GM23248 (cell line): ENCODE measurements at regions not wholly inside any gene's neighbourhood (a gene's known extent, or its start where the extent isn't known, plus 50 kb on each side); places are given as distances from the start of the nearest gene placed in this dataset.

ENCODE experiments used
- EZH2 ChIP-seq: fragments of 200-600 bp; sonication (generic); IDR thresholded peaks from 2 replicates; pipeline ENCODE4 v1.6.1; 2018; ENCODE audit warnings: antibody characterized with exemption, mild to moderate bottlenecking; ENCODE audit not compliant: insufficient read depth, poor library complexity, severe bottlenecking
- EZH2phosphoT487 ChIP-seq: fragments of 200-600 bp; sonication (generic); IDR thresholded peaks from 2 replicates; pipeline ENCODE4 v1.6.1; 2018; ENCODE audit warnings: antibody characterized with exemption, moderate library complexity, mild to moderate bottlenecking, low read depth; ENCODE audit not compliant: insufficient read depth

GRCh38 chr4:160143574-160143973 lies 1040.7 kb downstream of the RAPGEF2 start:
- TF ChIP-seq EZH2 (no peak), EZH2phosphoT487 (no peak)
